Body of pancreas (tissue), 4 donors: ENCODE measurements at regions not wholly inside any gene's neighbourhood (a gene's known extent, or its start where the extent isn't known, plus 50 kb on each side); places are given as distances from the start of the nearest gene placed in this dataset.

ENCODE experiments used
- ATAC-seq: fragments of 150-250 bp; one replicate; pipeline ENCODE4 v1.9.1; 2016
- DNase-seq, 4 donors: peaks; one replicate each; pipeline ENCODE4 v3.0.0-alpha.2; 2019
- H3K27ac ChIP-seq, 4 donors: fragments of 200-600 bp; sonication (generic); 1 replicate in 3 of 4; 2 replicates in 1 of 4; pipeline versions ENCODE4 v1.5.1 to v1.6.1; 2016 to 2019; ENCODE audit warnings: mild to moderate bottlenecking in 1 of 4, mixed read lengths in 1 of 4, moderate library complexity in 1 of 4
- H3K27me3 ChIP-seq, 2 donors: fragments of 200-600 bp; sonication (generic); one replicate each; pipeline ENCODE4 v1.6.0; 2016; ENCODE audit warnings: mild to moderate bottlenecking in 1 of 2
- H3K36me3 ChIP-seq, 2 donors: fragments of 200-600 bp; sonication (generic); replicated peaks in 1 of 2; 2 replicates each; pipeline ENCODE4 v1.5.1; 2016; ENCODE audit warnings: low read depth in 2 of 2; ENCODE audit not compliant: insufficient read depth in 1 of 2
- H3K4me1 ChIP-seq: fragments of 200-600 bp; sonication (generic); one replicate; pipeline ENCODE4 v1.6.0; 2016
- H3K4me3 ChIP-seq, 2 donors: fragments of 200-600 bp; sonication (generic); 1 replicate in 1 of 2; 2 replicates in 1 of 2; pipeline ENCODE4 v1.5.1; 2016 to 2019
- H3K9me3 ChIP-seq, 3 donors: fragments of 200-600 bp; sonication (generic); 1 replicate in 2 of 3; 2 replicates in 1 of 3; pipeline ENCODE4 v1.5.1; 2016
- POLR2A ChIP-seq, 3 donors: fragments of 450-650 bp; IDR thresholded peaks; one replicate each; pipeline ENCODE4 v1.6.1; 2016; ENCODE audit warnings: antibody characterized with exemption in 3 of 3, mild to moderate bottlenecking in 2 of 3
- WGBS, 2 donors: methylation state at CpG; one replicate each; pipeline ENCODE4 v1.1.5; 2017; 5-methylcytosine and 5-hydroxymethylcytosine counted together
- intact Hi-C: fragments of 100-400 bp; cut with DNase I; formaldehyde crosslinking; loops from one replicate; pipeline ENCODE4 v1.15.1; 2023
- TF ChIP-seq, protein P1 (sequence below), 7 experiments: fragments of 450-650 bp in 4 of 7; fragments of 200-600 bp in 3 of 7; sonication (generic) in 3 of 7; IDR thresholded peaks; one replicate each; pipeline ENCODE4 v1.5.1; 2016 to 2019; ENCODE audit warnings: antibody characterized with exemption in 7 of 7

DNA sequence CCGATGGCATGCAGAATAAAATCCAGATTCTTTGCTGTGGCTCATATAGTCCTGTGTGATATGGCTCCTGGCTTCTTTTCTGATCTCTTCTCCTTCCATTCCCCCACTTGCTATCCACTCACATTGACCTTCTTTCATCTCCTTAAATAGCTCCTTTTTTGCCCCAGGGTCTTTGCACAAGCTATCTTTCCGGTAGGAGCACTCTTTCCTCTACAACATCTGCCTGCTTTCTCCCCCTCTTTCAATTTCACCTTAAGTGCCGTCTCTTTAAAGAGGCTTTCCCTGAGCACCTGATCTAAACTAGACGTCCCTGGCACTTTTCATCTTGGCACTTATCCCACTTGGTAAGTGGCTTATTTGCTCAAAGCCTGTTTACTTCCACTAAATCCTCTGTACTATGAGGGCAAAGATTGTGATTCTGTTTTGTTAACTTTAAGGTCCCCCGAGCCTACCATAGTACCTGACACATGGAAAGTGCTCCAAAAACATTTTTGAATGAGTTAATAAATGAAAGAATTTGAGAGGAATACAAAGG lies 323.3 kb upstream of the TLE3 start:
- DNase-seq, result peak in 3 of 4 donors; percentile 39 to 48 (median 43)
- TF ChIP-seq, protein P1, sequence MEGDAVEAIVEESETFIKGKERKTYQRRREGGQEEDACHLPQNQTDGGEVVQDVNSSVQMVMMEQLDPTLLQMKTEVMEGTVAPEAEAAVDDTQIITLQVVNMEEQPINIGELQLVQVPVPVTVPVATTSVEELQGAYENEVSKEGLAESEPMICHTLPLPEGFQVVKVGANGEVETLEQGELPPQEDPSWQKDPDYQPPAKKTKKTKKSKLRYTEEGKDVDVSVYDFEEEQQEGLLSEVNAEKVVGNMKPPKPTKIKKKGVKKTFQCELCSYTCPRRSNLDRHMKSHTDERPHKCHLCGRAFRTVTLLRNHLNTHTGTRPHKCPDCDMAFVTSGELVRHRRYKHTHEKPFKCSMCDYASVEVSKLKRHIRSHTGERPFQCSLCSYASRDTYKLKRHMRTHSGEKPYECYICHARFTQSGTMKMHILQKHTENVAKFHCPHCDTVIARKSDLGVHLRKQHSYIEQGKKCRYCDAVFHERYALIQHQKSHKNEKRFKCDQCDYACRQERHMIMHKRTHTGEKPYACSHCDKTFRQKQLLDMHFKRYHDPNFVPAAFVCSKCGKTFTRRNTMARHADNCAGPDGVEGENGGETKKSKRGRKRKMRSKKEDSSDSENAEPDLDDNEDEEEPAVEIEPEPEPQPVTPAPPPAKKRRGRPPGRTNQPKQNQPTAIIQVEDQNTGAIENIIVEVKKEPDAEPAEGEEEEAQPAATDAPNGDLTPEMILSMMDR (IDR thresholded peaks at IDR 0.05), result no peak
- TF ChIP-seq POLR2A (IDR thresholded peaks at IDR 0.05), result no peak
- Histone ChIP-seq H3K27ac (no peak overlapping the region), H3K4me3 (no peak overlapping the region), H3K36me3 (no peaks in the 10 kb centered on the region), H3K9me3 (no peaks in the 10 kb centered on the region), H3K4me1 (peaks cover 8% of the 10 kb centered on the region), H3K27me3 (no peaks in the 10 kb centered on the region)
- intact Hi-C loops, result no loop called here
- WGBS, 2 donors, result 25 to 29% methylated on average over 5 of the region's 5 CpGs
- ATAC-seq, result no peak

DNA sequence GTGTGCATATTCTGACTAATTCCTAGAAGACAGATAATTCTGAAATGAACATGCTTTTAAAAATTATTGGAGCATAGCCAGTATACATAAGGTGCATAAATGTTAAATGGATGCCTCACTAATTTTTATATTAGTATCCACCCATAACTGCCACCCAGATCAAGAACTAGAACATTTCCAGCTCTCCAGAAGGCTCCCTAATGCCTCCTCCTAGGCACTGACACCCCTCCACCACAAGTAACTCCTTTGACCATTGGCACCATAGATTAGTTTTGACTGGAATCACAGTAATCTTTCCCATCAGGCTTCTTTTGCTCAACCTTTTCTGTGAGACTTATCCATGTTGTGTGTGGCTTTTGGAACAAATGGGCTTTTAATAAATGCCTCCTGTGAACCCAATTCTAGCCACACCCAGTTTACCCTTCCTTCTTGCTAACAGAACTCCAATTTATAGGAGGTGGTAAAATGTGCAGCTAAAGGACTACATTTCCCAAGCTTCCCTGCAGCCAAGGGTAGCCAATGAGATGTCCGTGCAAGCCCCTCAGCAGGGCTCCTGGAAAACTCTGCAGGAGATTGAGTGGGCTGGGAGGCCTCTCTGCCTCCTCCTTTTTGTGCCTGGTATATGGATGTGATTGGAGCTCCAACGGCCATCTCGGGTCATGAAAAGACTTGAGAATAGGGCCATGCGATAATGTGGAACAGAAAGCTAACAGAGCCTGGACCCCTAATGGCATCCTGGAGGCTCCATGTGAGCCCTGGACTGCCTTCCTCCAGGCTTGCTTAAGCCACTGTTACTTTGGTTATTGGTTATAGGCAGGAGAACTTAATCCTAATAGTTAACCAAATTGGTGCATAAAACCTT lies 322.6 kb upstream of the TLE3 start:
- no peaks in the 10 kb centered on the region for H3K36me3 ChIP-seq
- no peaks in the 10 kb centered on the region for H3K9me3 ChIP-seq
- 87 to 94% methylated on average over 4 of the region's 4 CpGs for WGBS, 2 donors
- peaks cover 8% of the 10 kb centered on the region for H3K4me1 ChIP-seq
- H3K27me3 ChIP-seq, result no peaks in the 10 kb centered on the region
- no peak for DNase-seq
- intact Hi-C loops, result no loop called here
- H3K27ac ChIP-seq, result no peak overlapping the region
- H3K4me3 ChIP-seq, result no peak overlapping the region
- TF ChIP-seq, protein P1 (IDR thresholded peaks at IDR 0.05), result no peak
- TF ChIP-seq POLR2A (IDR thresholded peaks at IDR 0.05), result no peak
- ATAC-seq, result no peak

DNA sequence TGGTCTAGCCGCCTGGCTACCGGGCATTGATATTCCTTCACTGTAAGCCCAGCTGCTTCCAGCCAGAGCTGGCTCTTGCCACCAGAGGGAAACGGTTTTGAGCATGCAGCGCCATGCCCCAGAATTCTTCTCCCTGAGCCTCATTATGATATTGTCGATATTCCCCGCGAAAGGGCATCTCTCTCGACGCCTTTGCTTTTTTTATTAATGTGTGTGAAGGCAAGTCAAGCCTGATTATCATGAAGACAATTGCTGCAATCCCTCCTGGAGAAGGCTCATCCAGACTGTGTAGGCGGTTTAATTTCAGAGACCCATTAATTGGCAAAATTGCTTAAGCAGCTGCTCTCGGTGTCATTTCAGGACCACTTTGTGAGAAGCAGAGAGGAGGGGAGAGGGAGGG lies 321.2 kb upstream of the TLE3 start:
- intact Hi-C loops, result loop anchor here (10.0 kb wide), 1 partner anchor 56 kb away; no protein-coding TSS in a partner anchor
- Histone ChIP-seq H3K36me3 (no peaks in the 10 kb centered on the region), H3K4me3 (no peak overlapping the region), H3K4me1 (peaks cover 8% of the 10 kb centered on the region), H3K27me3 (no peaks in the 10 kb centered on the region), H3K9me3 (no peaks in the 10 kb centered on the region), H3K27ac (no peak overlapping the region)
- no peak for ATAC-seq
- DNase-seq, result no peak
- TF ChIP-seq, protein P1 (IDR thresholded peaks at IDR 0.05), result no peak
- no peak for TF ChIP-seq POLR2A (IDR thresholded peaks at IDR 0.05)
- 82 to 90% methylated on average over 11 of the region's 11 CpGs for WGBS, 2 donors

DNA sequence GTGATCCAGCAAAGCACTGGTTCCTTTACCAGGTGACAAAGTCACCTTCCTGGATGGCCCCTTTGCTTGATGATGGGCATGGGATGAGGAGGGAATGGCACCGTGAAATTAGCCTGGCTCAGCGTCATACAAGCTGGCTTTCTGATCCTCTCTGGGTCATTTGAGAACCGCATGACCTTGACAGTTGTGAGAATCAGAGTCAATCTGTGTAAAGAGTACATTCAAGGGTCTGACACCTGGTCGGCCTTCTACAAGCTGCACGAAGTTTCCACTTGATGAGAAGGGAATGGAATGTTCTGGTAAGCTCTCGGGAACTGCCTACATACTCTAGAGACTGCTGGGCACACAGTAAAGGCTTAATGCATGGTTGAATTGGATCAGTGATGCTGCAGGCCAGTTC lies 319.8 kb upstream of the TLE3 start:
- Histone ChIP-seq H3K4me1 (peaks cover 8% of the 10 kb centered on the region), H3K9me3 (no peaks in the 10 kb centered on the region), H3K27me3 (no peaks in the 10 kb centered on the region), H3K27ac (no peak overlapping the region), H3K4me3 (no peak overlapping the region), H3K36me3 (no peaks in the 10 kb centered on the region)
- 70 to 79% methylated on average over 6 of the region's 6 CpGs for WGBS, 2 donors
- DNase-seq, result no peak
- TF ChIP-seq POLR2A (IDR thresholded peaks at IDR 0.05), result no peak
- TF ChIP-seq, protein P1 (IDR thresholded peaks at IDR 0.05), result no peak
- intact Hi-C loops, result loop anchor here (10.0 kb wide), 1 partner anchor 57 kb away; no protein-coding TSS in a partner anchor
- ATAC-seq, result no peak
